Esophagus muscularis mucosa (tissue), 4 donors: ENCODE measurements at regions not wholly inside any gene's neighbourhood (a gene's known extent, or its start where the extent isn't known, plus 50 kb on each side); places are given as distances from the start of the nearest gene placed in this dataset.

ENCODE experiments used
- DNase-seq: peaks from one replicate; pipeline ENCODE4 v3.0.0-alpha.2; 2017; ENCODE audit errors: extremely low spot score
- H3K27ac ChIP-seq, 4 donors: fragments of 200-600 bp; sonication (generic); replicated peaks in 1 of 4; 1 replicate in 3 of 4; 2 replicates in 1 of 4; pipeline ENCODE4 v1.5.1; 2016 to 2019; ENCODE audit warnings: mild to moderate bottlenecking in 1 of 4
- H3K27me3 ChIP-seq, 4 donors: fragments of 200-600 bp; sonication (generic); one replicate each; pipeline versions ENCODE4 v1.5.1 to v1.6.0; 2016 to 2019
- H3K36me3 ChIP-seq, 4 donors: fragments of 200-600 bp; sonication (generic); one replicate each; pipeline ENCODE4 v1.5.1; 2016 to 2019
- H3K4me1 ChIP-seq, 4 donors: fragments of 200-600 bp; sonication (generic); one replicate each; pipeline ENCODE4 v1.5.1; 2016 to 2019
- H3K4me3 ChIP-seq, 4 donors: fragments of 200-600 bp; sonication (generic); 1 replicate in 2 of 4; 2 replicates in 2 of 4; pipeline ENCODE4 v1.5.1; 2016 to 2019; ENCODE audit warnings: mild to moderate bottlenecking in 4 of 4, moderate library complexity in 1 of 4
- H3K9me3 ChIP-seq, 4 donors: fragments of 200-600 bp; sonication (generic); 1 replicate in 3 of 4; 2 replicates in 1 of 4; pipeline ENCODE4 v1.5.1; 2016 to 2019
- EP300 ChIP-seq: sonication (generic); formaldehyde crosslinking; IDR thresholded peaks from one replicate; pipeline ENCODE4 v1.6.1; 2017; ENCODE audit warnings: antibody characterized with exemption
- POLR2A ChIP-seq: fragments of 450-650 bp; IDR thresholded peaks from one replicate; pipeline ENCODE4 v1.6.1; 2017; ENCODE audit warnings: antibody characterized with exemption, moderate library complexity, mild to moderate bottlenecking, low read depth
- POLR2AphosphoS5 ChIP-seq, 2 donors: sonication (generic); formaldehyde crosslinking; IDR thresholded peaks; one replicate each; pipeline ENCODE4 v1.6.1; 2017; ENCODE audit warnings: antibody characterized with exemption in 2 of 2
- WGBS: methylation state at CpG from one replicate; pipeline ENCODE4 v1.1.5; 2018; 5-methylcytosine and 5-hydroxymethylcytosine counted together
- intact Hi-C: fragments of 100-400 bp; cut with DNase I; formaldehyde crosslinking; loops from one replicate; pipeline ENCODE4 v1.15.1; 2023
- TF ChIP-seq, protein P1 (sequence below), 3 experiments: fragments of 200-600 bp in 2 of 3; fragments of 450-650 bp in 1 of 3; sonication (generic) in 2 of 3; IDR thresholded peaks; one replicate each; pipeline ENCODE4 v1.5.1; 2017 to 2019; ENCODE audit warnings: antibody characterized with exemption in 3 of 3, mild to moderate bottlenecking in 2 of 3, moderate library complexity in 1 of 3

DNA sequence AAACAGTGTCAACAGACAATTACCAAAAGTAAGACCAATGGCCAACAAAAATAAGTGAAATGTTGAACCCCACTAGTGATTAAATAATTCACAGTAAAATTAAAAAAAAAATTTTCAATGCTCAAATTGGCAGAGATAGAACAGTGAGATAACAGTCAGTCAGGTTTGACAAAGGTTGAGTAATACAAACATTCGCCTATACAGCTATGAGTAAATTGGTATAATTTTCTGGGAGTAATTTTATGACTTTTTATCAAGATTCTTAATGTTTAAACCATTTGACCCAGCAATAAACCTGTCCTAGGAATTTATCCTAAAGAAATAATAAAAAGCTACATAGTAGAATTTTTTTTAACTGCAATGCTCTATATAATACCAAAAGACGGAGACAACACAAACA, 64.9 kb upstream of the SHH start:
- intact Hi-C loops: no loop called here
- DNase-seq: no peak
- H3K4me1 ChIP-seq: no peaks in the 10 kb centered on the region
- H3K9me3 ChIP-seq: no peaks in the 10 kb centered on the region
- TF ChIP-seq, protein P1, sequence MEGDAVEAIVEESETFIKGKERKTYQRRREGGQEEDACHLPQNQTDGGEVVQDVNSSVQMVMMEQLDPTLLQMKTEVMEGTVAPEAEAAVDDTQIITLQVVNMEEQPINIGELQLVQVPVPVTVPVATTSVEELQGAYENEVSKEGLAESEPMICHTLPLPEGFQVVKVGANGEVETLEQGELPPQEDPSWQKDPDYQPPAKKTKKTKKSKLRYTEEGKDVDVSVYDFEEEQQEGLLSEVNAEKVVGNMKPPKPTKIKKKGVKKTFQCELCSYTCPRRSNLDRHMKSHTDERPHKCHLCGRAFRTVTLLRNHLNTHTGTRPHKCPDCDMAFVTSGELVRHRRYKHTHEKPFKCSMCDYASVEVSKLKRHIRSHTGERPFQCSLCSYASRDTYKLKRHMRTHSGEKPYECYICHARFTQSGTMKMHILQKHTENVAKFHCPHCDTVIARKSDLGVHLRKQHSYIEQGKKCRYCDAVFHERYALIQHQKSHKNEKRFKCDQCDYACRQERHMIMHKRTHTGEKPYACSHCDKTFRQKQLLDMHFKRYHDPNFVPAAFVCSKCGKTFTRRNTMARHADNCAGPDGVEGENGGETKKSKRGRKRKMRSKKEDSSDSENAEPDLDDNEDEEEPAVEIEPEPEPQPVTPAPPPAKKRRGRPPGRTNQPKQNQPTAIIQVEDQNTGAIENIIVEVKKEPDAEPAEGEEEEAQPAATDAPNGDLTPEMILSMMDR (IDR thresholded peaks at IDR 0.05): no peak
- TF ChIP-seq POLR2AphosphoS5 (IDR thresholded peaks at IDR 0.05): no peak
- no peak for TF ChIP-seq EP300
- no peak for TF ChIP-seq POLR2A
- no peaks in the 10 kb centered on the region for H3K27me3 ChIP-seq
- no peak overlapping the region for H3K27ac ChIP-seq
- H3K4me3 ChIP-seq: no peak overlapping the region
- no peaks in the 10 kb centered on the region for H3K36me3 ChIP-seq
- 74% methylated on average over 2 of the region's 2 CpGs for WGBS

DNA sequence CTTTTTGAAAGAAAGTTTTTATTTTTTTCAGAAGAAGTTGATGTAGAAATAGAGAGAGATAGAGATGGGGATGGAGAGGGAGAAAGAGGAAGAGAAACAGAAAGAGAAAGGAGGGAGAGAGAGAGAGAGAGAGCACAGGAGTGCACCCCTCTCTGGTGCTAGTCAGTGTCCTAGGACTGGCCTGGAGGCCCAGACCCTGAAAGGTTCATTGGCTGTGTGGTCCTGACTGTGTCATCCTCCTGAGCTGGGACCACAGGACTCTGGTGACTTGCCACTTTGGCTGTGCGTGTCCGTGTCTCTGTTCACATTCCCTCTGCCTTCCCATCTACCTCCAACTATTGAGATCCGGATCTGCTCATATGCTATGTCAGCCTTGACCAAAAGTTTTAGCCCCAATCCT, 62.1 kb upstream of the SHH start:
- H3K9me3 ChIP-seq: no peaks in the 10 kb centered on the region
- peaks cover 0 to 12% (median 0%) of the 10 kb centered on the region in 4 donors for H3K27me3 ChIP-seq
- intact Hi-C loops: no loop called here
- WGBS: 89% methylated on average over 3 of the region's 3 CpGs
- TF ChIP-seq, protein P1 (IDR thresholded peaks at IDR 0.05): no peak
- TF ChIP-seq POLR2AphosphoS5 (IDR thresholded peaks at IDR 0.05) (no peak), POLR2A (no peak), EP300 (no peak)
- no peak overlapping the region for H3K27ac ChIP-seq
- H3K4me3 ChIP-seq: no peak overlapping the region
- no peak for DNase-seq
- no peaks in the 10 kb centered on the region for H3K36me3 ChIP-seq
- no peaks in the 10 kb centered on the region for H3K4me1 ChIP-seq

DNA sequence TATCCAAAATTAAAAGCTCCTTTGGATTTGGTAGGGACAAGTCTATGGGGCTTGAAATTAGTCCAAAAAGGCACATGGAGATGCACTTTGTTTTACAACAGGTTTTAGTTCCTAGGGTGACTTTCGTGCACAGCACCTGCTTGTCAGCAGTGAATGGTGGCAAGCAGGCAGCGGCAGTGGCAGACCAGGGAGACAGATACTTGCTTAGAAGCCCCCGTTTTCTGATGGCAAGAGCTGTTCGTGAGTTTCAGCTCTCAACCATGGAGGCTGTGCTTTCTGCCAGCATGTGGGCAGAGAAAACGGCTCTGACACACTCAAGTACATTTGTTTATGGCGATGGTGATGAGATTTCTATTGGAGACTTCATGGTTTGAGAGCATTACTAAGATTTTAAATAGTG, 61.7 kb upstream of the SHH start:
- TF ChIP-seq, protein P1 (IDR thresholded peaks at IDR 0.05): no peak
- TF ChIP-seq POLR2A (no peak), EP300 (no peak), POLR2AphosphoS5 (IDR thresholded peaks at IDR 0.05) (no peak)
- Histone ChIP-seq H3K9me3 (no peaks in the 10 kb centered on the region), H3K4me1 (no peaks in the 10 kb centered on the region), H3K4me3 (no peak overlapping the region), H3K36me3 (no peaks in the 10 kb centered on the region), H3K27me3 (peaks cover 0 to 12% (median 0%) of the 10 kb centered on the region in 4 donors), H3K27ac (no peak overlapping the region)
- DNase-seq: no peak
- WGBS: 79% methylated on average over 6 of the region's 6 CpGs
- intact Hi-C loops: no loop called here

DNA sequence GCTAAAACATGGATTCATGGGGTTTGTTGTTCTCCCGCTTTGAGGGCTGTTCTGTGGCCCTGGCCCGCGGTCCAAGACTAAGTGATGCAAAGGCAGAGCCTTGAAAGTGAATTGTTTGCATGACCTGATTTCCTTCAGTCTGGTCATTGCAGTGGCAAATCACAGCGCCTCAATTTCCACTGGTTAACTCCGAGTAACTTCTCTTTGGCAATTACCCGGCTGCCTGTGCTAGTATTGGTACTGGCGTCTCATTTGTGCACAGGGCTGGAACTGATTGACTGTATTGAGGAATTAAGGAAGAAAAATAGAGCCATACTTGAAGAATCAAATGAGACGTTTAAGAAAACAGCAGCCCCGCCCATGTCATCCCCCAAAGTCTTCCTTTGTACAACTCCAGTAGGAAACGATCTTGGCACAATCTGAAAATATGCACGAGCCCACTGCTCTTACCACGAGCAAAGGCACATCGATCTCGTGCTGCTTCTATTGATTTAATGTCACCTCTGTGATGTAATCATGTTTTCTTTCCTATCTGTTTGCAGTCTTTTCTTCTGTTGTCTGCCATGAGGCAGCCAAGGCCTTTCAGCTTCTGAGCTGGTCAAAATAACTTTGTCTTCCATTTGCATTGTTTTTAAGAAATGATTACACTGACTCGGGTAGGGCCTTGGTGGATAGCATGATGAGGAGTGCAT, 60.6 kb upstream of the SHH start:
- no peak for DNase-seq
- H3K9me3 ChIP-seq: no peaks in the 10 kb centered on the region
- H3K36me3 ChIP-seq: no peaks in the 10 kb centered on the region
- no peak overlapping the region for H3K4me3 ChIP-seq
- H3K27ac ChIP-seq: no peak overlapping the region
- H3K4me1 ChIP-seq: no peaks in the 10 kb centered on the region
- intact Hi-C loops: no loop called here
- WGBS: 84% methylated on average over 15 of the region's 15 CpGs
- TF ChIP-seq EP300 (no peak), POLR2A (no peak), POLR2AphosphoS5 (IDR thresholded peaks at IDR 0.05) (no peak)
- TF ChIP-seq, protein P1 (IDR thresholded peaks at IDR 0.05): no peak
- peaks cover 0 to 12% (median 0%) of the 10 kb centered on the region in 4 donors for H3K27me3 ChIP-seq

DNA sequence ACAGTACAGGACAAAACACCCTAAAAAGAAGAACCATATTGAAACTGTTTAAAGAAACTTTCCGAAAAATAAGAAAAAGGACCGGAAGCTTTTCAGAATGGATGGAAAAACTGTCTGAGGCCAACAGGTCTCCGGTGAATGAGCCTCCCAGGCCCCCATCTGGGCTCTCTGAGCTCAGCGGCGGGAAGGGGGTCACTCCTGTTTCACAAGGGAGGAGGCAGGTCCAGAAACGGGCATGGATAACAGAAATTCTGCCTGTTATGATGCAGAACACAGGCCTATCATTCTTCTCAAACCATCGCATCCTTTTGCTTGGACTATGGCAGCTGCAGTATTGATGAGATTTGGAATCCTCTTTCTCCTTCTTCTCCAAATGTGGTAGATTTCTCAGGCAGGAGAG, 58.9 kb upstream of the SHH start:
- intact Hi-C loops: no loop called here
- Histone ChIP-seq H3K27ac (no peak overlapping the region), H3K4me1 (no peaks in the 10 kb centered on the region), H3K4me3 (no peak overlapping the region), H3K27me3 (peaks cover 0 to 15% (median 0%) of the 10 kb centered on the region in 4 donors), H3K9me3 (no peaks in the 10 kb centered on the region), H3K36me3 (no peaks in the 10 kb centered on the region)
- TF ChIP-seq, protein P1 (IDR thresholded peaks at IDR 0.05): no peak
- no peak for TF ChIP-seq EP300
- TF ChIP-seq POLR2A: no peak
- TF ChIP-seq POLR2AphosphoS5 (IDR thresholded peaks at IDR 0.05): no peak
- no peak for DNase-seq
- WGBS: 85% methylated on average over 7 of the region's 7 CpGs
